ENCODE measurements at regions not wholly inside any gene's neighbourhood (a gene's known extent, or its start where the extent isn't known, plus 50 kb on each side); places are given as distances from the start of the nearest gene placed in this dataset.

- no peak for FAIRE-seq
- H3K27me3 ChIP-seq (ENCODE audit: control insufficient read depth in 3 of 3, insufficient read depth in 3 of 3, low read length in 3 of 3), result no peaks in the 10 kb centered on the region
Measured at GRCh38 chr6:121641158-121641557, 205.7 kb downstream of the GJA1 start.

GRCh38 chr6:121645100-121645745 lies 209.8 kb downstream of the GJA1 start:
- Histone ChIP-seq H3K36me3 (ENCODE audit: control insufficient read depth in 3 of 3, insufficient read depth in 2 of 3, low read depth in 1 of 3, low read length in 3 of 3) (no peaks in the 10 kb centered on the region), H3K4me3 (ENCODE audit: low read depth in 1 of 3, low read length in 3 of 3) (no peak overlapping the region), H3K27ac (ENCODE audit: low read depth in 1 of 3, low read length in 2 of 3) (no peak overlapping the region), H3K4me1 (ENCODE audit: control insufficient read depth in 3 of 3, insufficient read depth in 2 of 3, low read depth in 1 of 3, low read length in 2 of 3) (no peaks in the 10 kb centered on the region), H3K9me3 (ENCODE audit: control insufficient read depth in 2 of 2, insufficient read depth in 1 of 2, low read depth in 1 of 2, low read length in 1 of 2) (no peaks in the 10 kb centered on the region), H3K27me3 (ENCODE audit: control insufficient read depth in 3 of 3, insufficient read depth in 3 of 3, low read length in 3 of 3) (no peaks in the 10 kb centered on the region)
- DNase-seq (no peak), FAIRE-seq (no peak)
- WGBS, 3 donors, result 58 to 78% (median 71%) methylated on average over 1 of the region's 1 CpG

More at GRCh38 chr6:121641158-121641557, 205.7 kb downstream of the GJA1 start:
- Histone ChIP-seq H3K27ac (ENCODE audit: low read depth in 1 of 3, low read length in 2 of 3) (no peak overlapping the region), H3K9me3 (ENCODE audit: control insufficient read depth in 2 of 2, insufficient read depth in 1 of 2, low read depth in 1 of 2, low read length in 1 of 2) (peaks cover 0 to 4% of the 10 kb centered on the region in 2 donors), H3K36me3 (ENCODE audit: control insufficient read depth in 3 of 3, insufficient read depth in 2 of 3, low read depth in 1 of 3, low read length in 3 of 3) (no peaks in the 10 kb centered on the region), H3K4me3 (ENCODE audit: low read depth in 1 of 3, low read length in 3 of 3) (no peak overlapping the region), H3K4me1 (ENCODE audit: control insufficient read depth in 3 of 3, insufficient read depth in 2 of 3, low read depth in 1 of 3, low read length in 2 of 3) (no peaks in the 10 kb centered on the region)
- 56 to 84% (median 68%) methylated on average over 3 of the region's 3 CpGs for WGBS, 3 donors
- DNase-seq, result no peak

GRCh38 chr6:121647905-121648304 lies 212.5 kb downstream of the GJA1 start:
- no peaks in the 10 kb centered on the region for H3K36me3 ChIP-seq (ENCODE audit: control insufficient read depth in 3 of 3, insufficient read depth in 2 of 3, low read depth in 1 of 3, low read length in 3 of 3)
- FAIRE-seq (no peak), DNase-seq (no peak)
- H3K4me3 ChIP-seq (ENCODE audit: low read depth in 1 of 3, low read length in 3 of 3), result no peak overlapping the region
- no peaks in the 10 kb centered on the region for H3K4me1 ChIP-seq (ENCODE audit: control insufficient read depth in 3 of 3, insufficient read depth in 2 of 3, low read depth in 1 of 3, low read length in 2 of 3)
- no peaks in the 10 kb centered on the region for H3K9me3 ChIP-seq (ENCODE audit: control insufficient read depth in 2 of 2, insufficient read depth in 1 of 2, low read depth in 1 of 2, low read length in 1 of 2)
- H3K27ac ChIP-seq (ENCODE audit: low read depth in 1 of 3, low read length in 2 of 3), result no peak overlapping the region
- H3K27me3 ChIP-seq (ENCODE audit: control insufficient read depth in 3 of 3, insufficient read depth in 3 of 3, low read length in 3 of 3), result no peaks in the 10 kb centered on the region

- H3K27ac ChIP-seq (ENCODE audit: low read depth in 1 of 3, low read length in 2 of 3), result no peak overlapping the region
- no peak for FAIRE-seq
- H3K4me1 ChIP-seq (ENCODE audit: control insufficient read depth in 3 of 3, insufficient read depth in 2 of 3, low read depth in 1 of 3, low read length in 2 of 3), result no peaks in the 10 kb centered on the region
- H3K9me3 ChIP-seq (ENCODE audit: control insufficient read depth in 2 of 2, insufficient read depth in 1 of 2, low read depth in 1 of 2, low read length in 1 of 2), result no peaks in the 10 kb centered on the region
- no peaks in the 10 kb centered on the region for H3K36me3 ChIP-seq (ENCODE audit: control insufficient read depth in 3 of 3, insufficient read depth in 2 of 3, low read depth in 1 of 3, low read length in 3 of 3)
- no peak for DNase-seq
- no peak overlapping the region for H3K4me3 ChIP-seq (ENCODE audit: low read depth in 1 of 3, low read length in 3 of 3)
- H3K27me3 ChIP-seq (ENCODE audit: control insufficient read depth in 3 of 3, insufficient read depth in 3 of 3, low read length in 3 of 3), result no peaks in the 10 kb centered on the region
- 75 to 82% (median 77%) methylated on average over 2 of the region's 2 CpGs for WGBS, 3 donors
Measured at GRCh38 chr6:121649951-121650350, 214.5 kb downstream of the GJA1 start.

GRCh38 chr6:121651420-121651819 lies 216.0 kb downstream of the GJA1 start:
- WGBS, 3 donors, result 36 to 58% (median 55%) methylated on average over 1 of the region's 1 CpG
- no peaks in the 10 kb centered on the region for H3K27me3 ChIP-seq (ENCODE audit: control insufficient read depth in 3 of 3, insufficient read depth in 3 of 3, low read length in 3 of 3)
- H3K4me3 ChIP-seq (ENCODE audit: low read depth in 1 of 3, low read length in 3 of 3), result no peak overlapping the region
- DNase-seq, result no peak
- no peaks in the 10 kb centered on the region for H3K4me1 ChIP-seq (ENCODE audit: control insufficient read depth in 3 of 3, insufficient read depth in 2 of 3, low read depth in 1 of 3, low read length in 2 of 3)
- H3K27ac ChIP-seq (ENCODE audit: low read depth in 1 of 3, low read length in 2 of 3), result no peak overlapping the region
- no peaks in the 10 kb centered on the region for H3K36me3 ChIP-seq (ENCODE audit: control insufficient read depth in 3 of 3, insufficient read depth in 2 of 3, low read depth in 1 of 3, low read length in 3 of 3)
- H3K9me3 ChIP-seq (ENCODE audit: control insufficient read depth in 2 of 2, insufficient read depth in 1 of 2, low read depth in 1 of 2, low read length in 1 of 2), result no peaks in the 10 kb centered on the region
- no peak for FAIRE-seq

GRCh38 chr6:121652223-121652622 lies 216.8 kb downstream of the GJA1 start:
- Histone ChIP-seq H3K27ac (ENCODE audit: low read depth in 1 of 3, low read length in 2 of 3) (no peak overlapping the region), H3K4me3 (ENCODE audit: low read depth in 1 of 3, low read length in 3 of 3) (no peak overlapping the region), H3K27me3 (ENCODE audit: control insufficient read depth in 3 of 3, insufficient read depth in 3 of 3, low read length in 3 of 3) (no peaks in the 10 kb centered on the region), H3K9me3 (ENCODE audit: control insufficient read depth in 2 of 2, insufficient read depth in 1 of 2, low read depth in 1 of 2, low read length in 1 of 2) (no peaks in the 10 kb centered on the region), H3K36me3 (ENCODE audit: control insufficient read depth in 3 of 3, insufficient read depth in 2 of 3, low read depth in 1 of 3, low read length in 3 of 3) (no peaks in the 10 kb centered on the region), H3K4me1 (ENCODE audit: control insufficient read depth in 3 of 3, insufficient read depth in 2 of 3, low read depth in 1 of 3, low read length in 2 of 3) (no peaks in the 10 kb centered on the region)
- DNase-seq (no peak), FAIRE-seq (no peak)
- 23 to 52% (median 38%) methylated on average over 5 of the region's 5 CpGs for WGBS, 3 donors

GRCh38 chr6:121652726-121653623 lies 217.5 kb downstream of the GJA1 start:
- no peak overlapping the region for H3K4me3 ChIP-seq (ENCODE audit: low read depth in 1 of 3, low read length in 3 of 3)
- H3K27me3 ChIP-seq (ENCODE audit: control insufficient read depth in 3 of 3, insufficient read depth in 3 of 3, low read length in 3 of 3), result no peaks in the 10 kb centered on the region
- H3K4me1 ChIP-seq (ENCODE audit: control insufficient read depth in 3 of 3, insufficient read depth in 2 of 3, low read depth in 1 of 3, low read length in 2 of 3), result no peaks in the 10 kb centered on the region
- FAIRE-seq, result no peak
- no peaks in the 10 kb centered on the region for H3K36me3 ChIP-seq (ENCODE audit: control insufficient read depth in 3 of 3, insufficient read depth in 2 of 3, low read depth in 1 of 3, low read length in 3 of 3)
- peak; percentile 25 to 32 for DNase-seq
- no peaks in the 10 kb centered on the region for H3K9me3 ChIP-seq (ENCODE audit: control insufficient read depth in 2 of 2, insufficient read depth in 1 of 2, low read depth in 1 of 2, low read length in 1 of 2)
- WGBS, 3 donors, result 45 to 73% (median 62%) methylated on average over 7 of the region's 7 CpGs
- H3K27ac ChIP-seq (ENCODE audit: low read depth in 1 of 3, low read length in 2 of 3), result no peak overlapping the region

- Histone ChIP-seq H3K36me3 (ENCODE audit: control insufficient read depth in 3 of 3, insufficient read depth in 2 of 3, low read depth in 1 of 3, low read length in 3 of 3) (no peaks in the 10 kb centered on the region), H3K4me3 (ENCODE audit: low read depth in 1 of 3, low read length in 3 of 3) (no peak overlapping the region), H3K27me3 (ENCODE audit: control insufficient read depth in 3 of 3, insufficient read depth in 3 of 3, low read length in 3 of 3) (no peaks in the 10 kb centered on the region), H3K9me3 (ENCODE audit: control insufficient read depth in 2 of 2, insufficient read depth in 1 of 2, low read depth in 1 of 2, low read length in 1 of 2) (no peaks in the 10 kb centered on the region), H3K27ac (ENCODE audit: low read depth in 1 of 3, low read length in 2 of 3) (no peak overlapping the region), H3K4me1 (ENCODE audit: control insufficient read depth in 3 of 3, insufficient read depth in 2 of 3, low read depth in 1 of 3, low read length in 2 of 3) (no peaks in the 10 kb centered on the region)
- no peak for FAIRE-seq
- no peak for DNase-seq
- WGBS, 3 donors, result 88 to 95% (median 90%) methylated on average over 11 of the region's 11 CpGs
Measured at GRCh38 chr6:121653624-121654008, 218.2 kb downstream of the GJA1 start.

All from small intestine (tissue), 7 donors.